Body of pancreas (tissue), 4 donors: ENCODE measurements at regions not wholly inside any gene's neighbourhood (a gene's known extent, or its start where the extent isn't known, plus 50 kb on each side); places are given as distances from the start of the nearest gene placed in this dataset.

ENCODE experiments used
- CTCF ChIP-seq, 7 experiments: fragments of 450-650 bp in 4 of 7; fragments of 200-600 bp in 3 of 7; sonication (generic) in 3 of 7; IDR thresholded peaks; one replicate each; pipeline ENCODE4 v1.5.1; 2016 to 2019; ENCODE audit warnings: antibody characterized with exemption in 7 of 7
- POLR2A ChIP-seq, 3 donors: fragments of 450-650 bp; IDR thresholded peaks; one replicate each; pipeline ENCODE4 v1.6.1; 2016; ENCODE audit warnings: antibody characterized with exemption in 3 of 3, mild to moderate bottlenecking in 2 of 3

- no peak for TF ChIP-seq CTCF (IDR thresholded peaks at IDR 0.05)
- TF ChIP-seq POLR2A (IDR thresholded peaks at IDR 0.05) = no peak
These were observed 153.1 kb downstream of the BRD1 start for GRCh38 chr22:49674479-49675050.
